ENCODE measurements at regions not wholly inside any gene's neighbourhood (a gene's known extent, or its start where the extent isn't known, plus 50 kb on each side); places are given as distances from the start of the nearest gene placed in this dataset.

DNA sequence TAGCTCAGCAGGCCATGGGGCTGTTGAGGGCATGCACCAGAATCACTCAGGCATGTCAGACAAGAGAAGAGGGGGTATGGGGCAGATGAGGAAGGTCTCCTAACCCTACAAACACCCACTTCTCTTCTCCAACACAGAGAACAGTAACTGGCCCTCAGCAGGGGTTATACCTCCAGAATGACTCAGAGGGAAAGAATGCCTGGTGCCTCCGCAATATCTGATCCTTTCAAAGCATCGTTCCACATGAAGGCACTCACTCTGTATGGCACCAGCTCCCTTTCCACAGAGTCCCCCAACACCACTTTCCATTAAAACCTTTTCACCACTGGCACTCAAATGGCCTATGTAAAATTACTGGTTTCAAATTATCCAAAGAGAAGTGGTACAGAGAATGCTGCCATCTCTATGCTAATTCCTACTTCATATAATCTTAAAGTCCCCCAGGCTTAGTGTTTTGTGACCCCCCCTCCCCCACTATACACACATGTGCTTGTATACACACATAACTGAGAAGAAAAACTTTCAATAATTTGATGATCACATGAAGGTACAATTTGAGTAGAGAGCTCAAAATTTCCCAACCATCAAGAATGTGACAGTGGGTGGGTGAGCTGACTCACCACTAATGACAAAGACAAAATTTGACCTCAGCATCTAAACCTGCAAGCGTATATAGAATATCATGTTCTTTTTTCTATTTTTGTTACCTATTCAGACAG lies 91.5 kb downstream of the SIPA1L2 start:
- Histone ChIP-seq H3K27ac (ENCODE audit: low read length) (no peak overlapping the region), H3K9me2 (replicated peaks; ENCODE audit: insufficient read depth, low read length) (no peaks in the 10 kb centered on the region), H3K4me2 (ENCODE audit: low read depth, low read length) (no peak overlapping the region), H3F3A (ENCODE audit: insufficient read depth, low read length) (no peaks in the 10 kb centered on the region), H4K20me1 (ENCODE audit: insufficient read depth, low read length) (no peaks in the 10 kb centered on the region), H3K4me3 (ENCODE audit: low read length) (no peak overlapping the region), H3K27me3 (replicated peaks; ENCODE audit: insufficient read depth, low read length) (no peaks in the 10 kb centered on the region), H2AFZ (ENCODE audit: low read length) (no peak overlapping the region), H3K9me3 (replicated peaks; ENCODE audit: insufficient read depth, low read length) (no peaks in the 10 kb centered on the region), H3K79me2 (ENCODE audit: low read length) (no peaks in the 10 kb centered on the region), H3K36me3 (replicated peaks; ENCODE audit: insufficient read depth, low read length) (no peaks in the 10 kb centered on the region), H3K9ac (ENCODE audit: low read length) (no peak overlapping the region), H3K4me1 (ENCODE audit: low read length) (peaks cover 11% of the 10 kb centered on the region)
- DNase-seq, result no peak
- TF ChIP-seq EZH2 (optimal IDR thresholded peaks at IDR 0.05; ENCODE audit: low read depth, low read length) (no peak), EZH2phosphoT487 (IDR thresholded peaks at IDR 0.05; ENCODE audit: low read length) (no peak)
- TF ChIP-seq, protein P1, sequence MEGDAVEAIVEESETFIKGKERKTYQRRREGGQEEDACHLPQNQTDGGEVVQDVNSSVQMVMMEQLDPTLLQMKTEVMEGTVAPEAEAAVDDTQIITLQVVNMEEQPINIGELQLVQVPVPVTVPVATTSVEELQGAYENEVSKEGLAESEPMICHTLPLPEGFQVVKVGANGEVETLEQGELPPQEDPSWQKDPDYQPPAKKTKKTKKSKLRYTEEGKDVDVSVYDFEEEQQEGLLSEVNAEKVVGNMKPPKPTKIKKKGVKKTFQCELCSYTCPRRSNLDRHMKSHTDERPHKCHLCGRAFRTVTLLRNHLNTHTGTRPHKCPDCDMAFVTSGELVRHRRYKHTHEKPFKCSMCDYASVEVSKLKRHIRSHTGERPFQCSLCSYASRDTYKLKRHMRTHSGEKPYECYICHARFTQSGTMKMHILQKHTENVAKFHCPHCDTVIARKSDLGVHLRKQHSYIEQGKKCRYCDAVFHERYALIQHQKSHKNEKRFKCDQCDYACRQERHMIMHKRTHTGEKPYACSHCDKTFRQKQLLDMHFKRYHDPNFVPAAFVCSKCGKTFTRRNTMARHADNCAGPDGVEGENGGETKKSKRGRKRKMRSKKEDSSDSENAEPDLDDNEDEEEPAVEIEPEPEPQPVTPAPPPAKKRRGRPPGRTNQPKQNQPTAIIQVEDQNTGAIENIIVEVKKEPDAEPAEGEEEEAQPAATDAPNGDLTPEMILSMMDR (IDR thresholded peaks at IDR 0.05; ENCODE audit: low read length), result no peak

DNA sequence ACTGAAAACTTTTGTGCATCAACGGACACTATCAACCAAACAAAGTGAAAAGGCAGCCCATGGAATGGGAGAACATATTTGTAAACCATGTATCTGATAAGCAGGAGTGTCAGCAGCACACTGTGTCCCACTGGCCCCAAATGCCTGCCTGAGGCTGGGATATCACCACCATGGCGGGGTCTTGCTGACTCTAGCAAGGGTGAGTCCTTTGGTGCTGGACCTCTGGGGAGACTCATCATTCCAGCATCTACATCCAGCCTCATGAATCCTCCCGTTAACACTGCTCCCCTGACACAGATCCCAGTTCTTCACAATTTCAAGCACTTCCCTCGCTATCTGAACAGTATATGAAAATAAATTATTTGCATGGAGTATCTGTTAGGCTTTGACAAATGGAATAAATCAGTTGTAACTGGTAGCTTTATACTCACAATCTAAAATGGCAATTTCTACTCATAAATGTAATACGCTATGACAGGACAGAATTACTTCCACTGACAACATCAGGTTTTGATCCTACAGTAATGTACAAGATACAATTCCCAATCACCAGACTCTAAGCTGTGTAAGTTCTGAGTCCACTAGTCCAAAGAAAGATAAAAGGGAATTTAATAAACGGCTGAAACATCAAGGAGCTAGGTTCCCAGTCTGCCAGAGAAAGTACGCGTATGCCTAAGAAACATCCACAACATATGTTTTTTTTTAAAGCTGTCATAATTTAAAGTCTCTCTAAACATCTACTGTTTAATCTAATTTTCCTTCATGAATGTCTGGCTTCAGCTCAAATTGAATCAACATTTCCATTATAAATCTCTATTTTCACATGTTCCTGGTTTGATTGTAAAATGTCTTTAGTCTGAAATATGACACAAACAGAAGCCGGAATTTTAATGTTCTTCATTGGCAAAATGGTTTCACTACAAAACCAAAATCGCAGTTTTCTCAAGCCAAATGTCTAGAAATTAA lies 95.1 kb downstream of the SIPA1L2 start:
- Histone ChIP-seq H3K9me2 (replicated peaks; ENCODE audit: insufficient read depth, low read length) (no peaks in the 10 kb centered on the region), H3K79me2 (ENCODE audit: low read length) (no peaks in the 10 kb centered on the region), H3K27me3 (replicated peaks; ENCODE audit: insufficient read depth, low read length) (no peaks in the 10 kb centered on the region), H3K9me3 (replicated peaks; ENCODE audit: insufficient read depth, low read length) (no peaks in the 10 kb centered on the region), H3K4me1 (ENCODE audit: low read length) (peaks cover 28% of the 10 kb centered on the region), H3K36me3 (replicated peaks; ENCODE audit: insufficient read depth, low read length) (no peaks in the 10 kb centered on the region), H3F3A (ENCODE audit: insufficient read depth, low read length) (0 out of 2 replicates have a peak, but pooled peaks cover 4% of the 10 kb centered on the region), H3K27ac (ENCODE audit: low read length) (no peak overlapping the region), H3K9ac (ENCODE audit: low read length) (no peak overlapping the region), H4K20me1 (ENCODE audit: insufficient read depth, low read length) (no peaks in the 10 kb centered on the region), H3K4me3 (ENCODE audit: low read length) (no peak overlapping the region), H2AFZ (ENCODE audit: low read length) (no peak overlapping the region), H3K4me2 (ENCODE audit: low read depth, low read length) (no peak overlapping the region)
- no peak for DNase-seq
- TF ChIP-seq, protein P1 (IDR thresholded peaks at IDR 0.05; ENCODE audit: low read length), result no peak

DNA sequence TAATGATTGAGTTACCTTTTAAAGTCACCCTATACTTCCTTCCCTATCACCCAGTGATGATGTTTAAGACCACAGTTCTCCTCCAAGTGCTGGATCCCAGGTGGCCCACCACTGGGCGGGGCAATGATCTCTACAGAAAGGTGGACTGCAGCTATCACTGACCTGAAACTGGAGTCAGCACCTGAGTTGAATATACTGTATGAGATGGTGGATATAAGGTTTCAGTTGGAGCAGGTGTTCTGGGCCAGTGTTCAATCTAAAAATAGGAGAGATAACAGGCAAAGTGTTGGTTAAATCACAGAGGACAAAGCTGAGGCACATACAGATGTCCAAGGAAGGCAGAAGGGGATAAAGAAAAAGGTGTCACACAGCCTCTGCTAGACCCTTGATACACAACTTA lies 96.6 kb downstream of the SIPA1L2 start:
- H3K9ac ChIP-seq (ENCODE audit: low read length), result no peak overlapping the region
- TF ChIP-seq EZH2phosphoT487 (IDR thresholded peaks at IDR 0.05; ENCODE audit: low read length) (no peak), EZH2 (optimal IDR thresholded peaks at IDR 0.05; ENCODE audit: low read depth, low read length) (no peak)
- TF ChIP-seq, protein P1 (IDR thresholded peaks at IDR 0.05; ENCODE audit: low read length), result no peak
- DNase-seq, result peak; percentile 93

More for the DNA sequence above, 96.6 kb downstream of the SIPA1L2 start:
- Histone ChIP-seq H3K9me2 (replicated peaks; ENCODE audit: insufficient read depth, low read length) (no peaks in the 10 kb centered on the region), H3K9me3 (replicated peaks; ENCODE audit: insufficient read depth, low read length) (no peaks in the 10 kb centered on the region), H4K20me1 (ENCODE audit: insufficient read depth, low read length) (no peaks in the 10 kb centered on the region), H3K4me2 (ENCODE audit: low read depth, low read length) (peak overlapping the region; percentile 28; the same call in 1 of the 2 replicates), H3K36me3 (replicated peaks; ENCODE audit: insufficient read depth, low read length) (no peaks in the 10 kb centered on the region), H3F3A (ENCODE audit: insufficient read depth, low read length) (0 out of 2 replicates have a peak, but pooled peaks cover 4% of the 10 kb centered on the region), H3K27ac (ENCODE audit: low read length) (peak overlapping the region; percentile 49; the same call in 1 of the 2 replicates), H3K4me3 (ENCODE audit: low read length) (no peak overlapping the region), H3K27me3 (replicated peaks; ENCODE audit: insufficient read depth, low read length) (no peaks in the 10 kb centered on the region), H2AFZ (ENCODE audit: low read length) (no peak overlapping the region), H3K79me2 (ENCODE audit: low read length) (no peaks in the 10 kb centered on the region), H3K4me1 (ENCODE audit: low read length) (peaks cover 28% of the 10 kb centered on the region)
